ENCODE measurements at regions not wholly inside any gene's neighbourhood (a gene's known extent, or its start where the extent isn't known, plus 50 kb on each side); places are given as distances from the start of the nearest gene placed in this dataset.
A peak's percentile ranks its signal among the peaks of the same experiment; 100 is the strongest.

DNA sequence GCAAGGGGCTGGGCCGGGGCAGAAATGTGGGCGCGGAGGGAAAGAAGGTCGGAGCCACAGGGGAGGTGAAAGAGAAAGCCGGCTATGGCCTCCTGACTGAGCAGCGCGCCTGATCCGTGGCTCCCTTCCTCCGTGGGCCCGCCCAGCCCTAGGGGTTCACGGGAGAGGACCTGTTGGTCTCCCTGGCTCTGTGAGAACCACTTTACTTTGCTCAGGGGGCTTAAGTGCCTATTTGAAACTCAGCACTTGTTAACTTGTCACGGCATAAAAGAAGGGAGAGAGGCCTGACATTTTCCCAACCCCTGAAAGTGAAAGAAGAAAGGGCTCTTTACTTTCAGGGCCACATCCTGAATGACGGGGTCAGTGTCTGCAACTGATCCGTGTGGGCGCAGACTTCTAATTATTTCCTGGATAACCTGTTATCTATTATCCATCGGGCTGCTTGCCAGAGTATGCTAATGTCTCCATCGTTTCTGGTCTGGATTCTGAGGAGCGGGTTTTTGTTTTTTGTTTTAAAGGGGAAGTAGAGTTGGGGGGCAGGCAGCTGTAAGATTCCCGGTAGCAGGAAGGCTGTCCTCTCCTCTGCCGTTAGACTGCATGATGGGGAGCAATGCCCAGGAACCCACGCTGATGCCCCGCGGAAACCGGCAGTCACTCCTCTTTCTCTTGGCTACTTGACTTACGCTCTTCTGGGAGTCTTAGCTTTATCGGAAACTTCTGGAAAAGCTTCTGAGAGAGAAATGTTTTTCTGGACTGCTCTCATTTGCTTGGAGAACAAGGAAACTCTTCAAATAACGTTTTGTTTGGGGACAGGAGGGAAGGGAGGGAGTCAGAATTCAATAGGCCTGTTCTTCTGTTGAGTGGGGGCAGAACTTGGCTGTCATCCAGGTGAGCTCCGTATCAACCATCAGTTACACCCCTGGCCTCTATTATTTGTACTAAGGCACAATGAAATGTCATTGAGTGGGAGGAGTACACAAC, 127.7 kb upstream of the MAX start:
- Mint-ChIP-seq H3K9me3 (ENCODE audit: unreplicated experiment) (no peaks in the 10 kb centered on the region), H3K27ac (ENCODE audit: low read depth, unreplicated experiment) (peak overlapping the region; percentile 44), H3K27me3 (ENCODE audit: insufficient read depth, unreplicated experiment) (no peaks in the 10 kb centered on the region), H3K4me3 (ENCODE audit: unreplicated experiment) (no peak overlapping the region), H3K36me3 (ENCODE audit: insufficient read depth, unreplicated experiment) (no peaks in the 10 kb centered on the region), H3K4me1 (ENCODE audit: insufficient read depth, unreplicated experiment) (peaks cover 25% of the 10 kb centered on the region)
- ChIA-PET CTCF (no interaction called here), POLR2A (no interaction called here)
- no TSS peak for BruUV-seq (replicated peaks)
- TF ChIP-seq, protein P1, sequence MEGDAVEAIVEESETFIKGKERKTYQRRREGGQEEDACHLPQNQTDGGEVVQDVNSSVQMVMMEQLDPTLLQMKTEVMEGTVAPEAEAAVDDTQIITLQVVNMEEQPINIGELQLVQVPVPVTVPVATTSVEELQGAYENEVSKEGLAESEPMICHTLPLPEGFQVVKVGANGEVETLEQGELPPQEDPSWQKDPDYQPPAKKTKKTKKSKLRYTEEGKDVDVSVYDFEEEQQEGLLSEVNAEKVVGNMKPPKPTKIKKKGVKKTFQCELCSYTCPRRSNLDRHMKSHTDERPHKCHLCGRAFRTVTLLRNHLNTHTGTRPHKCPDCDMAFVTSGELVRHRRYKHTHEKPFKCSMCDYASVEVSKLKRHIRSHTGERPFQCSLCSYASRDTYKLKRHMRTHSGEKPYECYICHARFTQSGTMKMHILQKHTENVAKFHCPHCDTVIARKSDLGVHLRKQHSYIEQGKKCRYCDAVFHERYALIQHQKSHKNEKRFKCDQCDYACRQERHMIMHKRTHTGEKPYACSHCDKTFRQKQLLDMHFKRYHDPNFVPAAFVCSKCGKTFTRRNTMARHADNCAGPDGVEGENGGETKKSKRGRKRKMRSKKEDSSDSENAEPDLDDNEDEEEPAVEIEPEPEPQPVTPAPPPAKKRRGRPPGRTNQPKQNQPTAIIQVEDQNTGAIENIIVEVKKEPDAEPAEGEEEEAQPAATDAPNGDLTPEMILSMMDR (IDR thresholded peaks at IDR 0.05; ENCODE audit: unreplicated experiment): no peak
- intact Hi-C loops (cut with micrococcal nuclease): no loop called here
- DNase-seq (ENCODE audit: unreplicated experiment): no peak

DNA sequence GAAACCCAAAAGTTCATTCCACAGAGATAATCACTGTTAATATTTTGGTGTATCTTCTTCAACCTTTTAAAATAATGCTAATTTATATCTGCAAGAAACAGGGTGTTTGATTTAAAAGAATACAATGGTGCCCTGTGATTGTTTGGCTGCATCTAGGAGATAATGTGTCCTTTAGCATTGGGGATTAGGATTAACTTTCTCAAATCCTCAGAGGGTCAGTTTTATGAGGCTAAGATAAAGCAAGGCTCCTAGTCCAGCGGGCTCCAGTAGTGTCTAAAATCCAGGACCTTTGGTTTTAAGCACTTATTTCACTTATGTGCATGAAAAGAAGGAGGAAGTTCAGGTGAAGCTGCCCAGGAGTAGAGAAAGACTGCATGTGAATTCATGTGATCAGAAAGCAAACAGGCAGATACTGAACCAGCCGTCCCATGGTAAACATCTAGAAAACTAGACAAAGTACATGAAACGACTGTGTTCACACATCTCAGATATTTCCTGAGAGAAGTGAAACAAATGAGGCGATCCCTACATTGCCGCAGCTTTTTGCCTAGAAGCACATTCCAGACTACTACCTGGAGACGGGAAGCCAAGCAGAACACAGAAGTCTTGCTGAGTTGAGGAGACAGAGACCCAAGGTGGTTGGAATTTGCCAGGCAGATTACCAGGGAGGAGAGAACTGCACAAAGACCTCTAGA, 129.1 kb upstream of the MAX start:
- TF ChIP-seq, protein P1 (IDR thresholded peaks at IDR 0.05; ENCODE audit: unreplicated experiment): no peak
- H3K36me3 Mint-ChIP-seq (ENCODE audit: insufficient read depth, unreplicated experiment): no peaks in the 10 kb centered on the region
- ChIA-PET CTCF (interaction anchor here (1.2 to 1.7 kb wide), 2 partner anchors 10 to 85 kb away, joined by 3 to 7 read pairs; no protein-coding TSS in a partner anchor), POLR2A (interaction anchor here (0.6 to 1.2 kb wide), 2 partner anchors 180 to 595 kb away, joined by 3 read pairs; no protein-coding TSS in a partner anchor)
- intact Hi-C loops (cut with micrococcal nuclease): no loop called here
- H3K27me3 Mint-ChIP-seq (ENCODE audit: insufficient read depth, unreplicated experiment): no peaks in the 10 kb centered on the region
- H3K27ac Mint-ChIP-seq (ENCODE audit: low read depth, unreplicated experiment): no peak overlapping the region
- no peaks in the 10 kb centered on the region for H3K9me3 Mint-ChIP-seq (ENCODE audit: unreplicated experiment)
- H3K4me3 Mint-ChIP-seq (ENCODE audit: unreplicated experiment): no peak overlapping the region
- no TSS peak for BruUV-seq (replicated peaks)
- peaks cover 21% of the 10 kb centered on the region for H3K4me1 Mint-ChIP-seq (ENCODE audit: insufficient read depth, unreplicated experiment)
- no peak for DNase-seq (ENCODE audit: unreplicated experiment)

GRCh38 chr14:65234752-65235361, 132.5 kb upstream of the MAX start:
- CTCF ChIA-PET: interaction anchor here (0.6 to 1.2 kb wide), 2 partner anchors 32 to 175 kb away, joined by 3 read pairs; no protein-coding TSS in a partner anchor
- POLR2A ChIA-PET: interaction anchor here (0.7 to 0.9 kb wide), 2 partner anchors 8 to 445 kb away, joined by 3 to 4 read pairs; no protein-coding TSS in a partner anchor
- peaks cover 38% of the 10 kb centered on the region for H3K4me1 Mint-ChIP-seq (ENCODE audit: insufficient read depth, unreplicated experiment)
- H3K4me3 Mint-ChIP-seq (ENCODE audit: unreplicated experiment): no peak overlapping the region
- H3K9me3 Mint-ChIP-seq (ENCODE audit: unreplicated experiment): no peaks in the 10 kb centered on the region
- no TSS peak for BruUV-seq (replicated peaks)
- no peaks in the 10 kb centered on the region for H3K36me3 Mint-ChIP-seq (ENCODE audit: insufficient read depth, unreplicated experiment)
- TF ChIP-seq, protein P1 (IDR thresholded peaks at IDR 0.05; ENCODE audit: unreplicated experiment): no peak
- no peak overlapping the region for H3K27ac Mint-ChIP-seq (ENCODE audit: low read depth, unreplicated experiment)
- no peaks in the 10 kb centered on the region for H3K27me3 Mint-ChIP-seq (ENCODE audit: insufficient read depth, unreplicated experiment)
- DNase-seq (ENCODE audit: unreplicated experiment): no peak
- intact Hi-C loops (cut with micrococcal nuclease): no loop called here

Data from MCF 10A (cell line).